ENCODE measurements at regions not wholly inside any gene's neighbourhood (a gene's known extent, or its start where the extent isn't known, plus 50 kb on each side); places are given as distances from the start of the nearest gene placed in this dataset.
A peak's percentile ranks its signal among the peaks of the same experiment; 100 is the strongest.
"Not testable (repeated sequence)": the region's sequence is repeated elsewhere in the genome, so short reads cannot be mapped to it uniquely, and the experiment has no call there.

GRCh38 chr1:164154622-164155021, 404.4 kb upstream of the PBX1 start:
- no peak for DNase-seq (ENCODE audit: low read depth)
- no peak overlapping the region for H3K4me3 ChIP-seq (ENCODE audit: control insufficient read depth, low read depth, low read length)
- no peak for TF ChIP-seq CTCF (conservative IDR thresholded peaks at IDR 0.05; ENCODE audit: control insufficient read depth, insufficient read depth, low read depth, low read length)

GRCh38 chr1:164155347-164155746, 403.6 kb upstream of the PBX1 start:
- H3K4me3 ChIP-seq (ENCODE audit: control insufficient read depth, low read depth, low read length), result no peak overlapping the region
- DNase-seq (ENCODE audit: low read depth), result peak; percentile 2
- no peak for TF ChIP-seq CTCF (conservative IDR thresholded peaks at IDR 0.05; ENCODE audit: control insufficient read depth, insufficient read depth, low read depth, low read length)

- TF ChIP-seq CTCF (conservative IDR thresholded peaks at IDR 0.05; ENCODE audit: control insufficient read depth, insufficient read depth, low read depth, low read length), result no peak
- no peak for DNase-seq (ENCODE audit: low read depth)
- no peak overlapping the region for H3K4me3 ChIP-seq (ENCODE audit: control insufficient read depth, low read depth, low read length)
Observed at GRCh38 chr1:164163289-164163849, 395.6 kb upstream of the PBX1 start.

GRCh38 chr1:164165466-164165865, 393.5 kb upstream of the PBX1 start:
- no peak for DNase-seq (ENCODE audit: low read depth)
- TF ChIP-seq CTCF (conservative IDR thresholded peaks at IDR 0.05; ENCODE audit: control insufficient read depth, insufficient read depth, low read depth, low read length), result no peak
- H3K4me3 ChIP-seq (ENCODE audit: control insufficient read depth, low read depth, low read length), result no peak overlapping the region

GRCh38 chr1:164166454-164166853, 392.5 kb upstream of the PBX1 start:
- TF ChIP-seq CTCF (conservative IDR thresholded peaks at IDR 0.05; ENCODE audit: control insufficient read depth, insufficient read depth, low read depth, low read length), result peak; percentile 48
- H3K4me3 ChIP-seq (ENCODE audit: control insufficient read depth, low read depth, low read length), result not testable (repeated sequence)
- DNase-seq (ENCODE audit: low read depth), result peak; percentile 40

- DNase-seq (ENCODE audit: low read depth), result no peak
- H3K4me3 ChIP-seq (ENCODE audit: control insufficient read depth, low read depth, low read length), result no peak overlapping the region
- no peak for TF ChIP-seq CTCF (conservative IDR thresholded peaks at IDR 0.05; ENCODE audit: control insufficient read depth, insufficient read depth, low read depth, low read length)
Observed at GRCh38 chr1:164177118-164177517, 381.9 kb upstream of the PBX1 start.

- no peak for TF ChIP-seq CTCF (conservative IDR thresholded peaks at IDR 0.05; ENCODE audit: control insufficient read depth, insufficient read depth, low read depth, low read length)
- DNase-seq (ENCODE audit: low read depth), result no peak
- H3K4me3 ChIP-seq (ENCODE audit: control insufficient read depth, low read depth, low read length), result no peak overlapping the region
Observed at GRCh38 chr1:164180824-164181223, 378.2 kb upstream of the PBX1 start.

Measured in fibroblast of mammary gland (primary cell).